ENCODE measurements at regions not wholly inside any gene's neighbourhood (a gene's known extent, or its start where the extent isn't known, plus 50 kb on each side); places are given as distances from the start of the nearest gene placed in this dataset.

- TF ChIP-seq GATA2 (IDR thresholded peaks at IDR 0.05; ENCODE audit: low read depth, low read length) (no peak), GATA3 (IDR thresholded peaks at IDR 0.05; ENCODE audit: low read depth, low read length) (no peak)
Observed at GRCh38 chr20:11550657-11551338, 366.9 kb upstream of the BTBD3 start.

All from SH-SY5Y (cell line).